Esophagus squamous epithelium (tissue), 4 donors: ENCODE measurements at regions not wholly inside any gene's neighbourhood (a gene's known extent, or its start where the extent isn't known, plus 50 kb on each side); places are given as distances from the start of the nearest gene placed in this dataset.

Experiments
- CTCF ChIP-seq, 6 experiments: fragments of 450-650 bp in 4 of 6; fragments of 200-600 bp in 2 of 6; sonication (generic) in 2 of 6; IDR thresholded peaks; one replicate each; pipeline ENCODE4 v1.5.1; 2016 to 2019; ENCODE audit warnings: antibody characterized with exemption in 6 of 6, mild to moderate bottlenecking in 4 of 6, moderate library complexity in 4 of 6
- POLR2A ChIP-seq, 4 donors: fragments of 450-650 bp; IDR thresholded peaks; one replicate each; pipeline ENCODE4 v1.6.1; 2017; ENCODE audit warnings: antibody characterized with exemption in 4 of 4, mild to moderate bottlenecking in 4 of 4, moderate library complexity in 3 of 4

GRCh38 chr2:101643004-101643524, 54.4 kb upstream of the MAP4K4 start:
- no peak for TF ChIP-seq POLR2A (IDR thresholded peaks at IDR 0.05)
- no peak for TF ChIP-seq CTCF (IDR thresholded peaks at IDR 0.05)
